ENCODE measurements at regions not wholly inside any gene's neighbourhood (a gene's known extent, or its start where the extent isn't known, plus 50 kb on each side); places are given as distances from the start of the nearest gene placed in this dataset.
"Not testable (repeated sequence)": the region's sequence is repeated elsewhere in the genome, so short reads cannot be mapped to it uniquely, and the experiment has no call there.

DNA sequence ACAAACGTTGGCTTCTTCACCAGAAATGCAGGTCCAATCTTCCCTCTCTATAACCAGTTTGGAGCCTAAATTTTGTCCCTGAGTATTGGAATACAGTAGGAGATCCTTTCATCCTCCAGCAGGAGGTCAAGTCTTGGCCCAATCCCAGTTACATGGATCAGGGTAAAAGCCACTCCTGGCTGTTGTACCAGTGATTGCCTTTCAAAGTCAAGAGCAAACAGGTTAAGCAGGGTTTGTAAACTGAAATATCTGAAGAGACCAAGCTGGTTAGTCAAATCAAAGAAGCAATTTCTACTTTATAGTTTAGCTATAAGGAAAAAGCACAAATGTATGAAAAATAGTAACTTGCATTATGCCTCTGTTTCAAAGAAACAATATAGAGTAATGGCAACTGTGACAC lies 329.4 kb downstream of the NAF1 start:
- no peak overlapping the region for H3K4me3 ChIP-seq (ENCODE audit: low read length)
- no peak overlapping the region for H3K9ac ChIP-seq (ENCODE audit: extremely low read depth, low read length, poor library complexity, severe bottlenecking)
- 93% methylated on average over 1 of the region's 1 CpG; no CpG with 5 or more reads in 1 of the 2 experiments for WGBS, 2 experiments (ENCODE audit: insufficient coverage in 1 of 2, insufficient read length in 1 of 2)
- H3K27me3 ChIP-seq (ENCODE audit: control insufficient read depth, insufficient read depth, low read length, poor library complexity, severe bottlenecking) = no peaks in the 10 kb centered on the region
- Mint-ChIP-seq H3K4me3 (no peak overlapping the region), H3K4me1 (no peaks in the 10 kb centered on the region), H3K36me3 (ENCODE audit: low read depth) (no peaks in the 10 kb centered on the region), H3K9me3 (peaks cover 2% of the 10 kb centered on the region), H3K27me3 (ENCODE audit: insufficient read depth) (no peaks in the 10 kb centered on the region), H3K27ac (no peak overlapping the region)
- no peak for TF ChIP-seq CTCF (conservative IDR thresholded peaks at IDR 0.05)
- no peaks in the 10 kb centered on the region for H3K36me3 ChIP-seq (ENCODE audit: control insufficient read depth, insufficient read depth, low read length)
- H3K9me3 ChIP-seq (ENCODE audit: control insufficient read depth, low read length) = peaks cover 16% of the 10 kb centered on the region
- H3K27ac ChIP-seq (ENCODE audit: low read depth, low read length) = no peak overlapping the region
- DNase-seq = no peak
- H3K4me1 ChIP-seq (ENCODE audit: control insufficient read depth, insufficient read depth, low read length) = no peaks in the 10 kb centered on the region

GRCh38 chr4:162836773-162837172 lies 329.9 kb downstream of the NAF1 start:
- WGBS, 2 experiments (ENCODE audit: insufficient coverage in 1 of 2, insufficient read length in 1 of 2) = 98 to 100% methylated on average over 1 to 2 of the region's 2 CpGs

GRCh38 chr4:162836258-162836657 lies 330.4 kb downstream of the NAF1 start:
- not testable (repeated sequence) for H3K9ac ChIP-seq (ENCODE audit: extremely low read depth, low read length, poor library complexity, severe bottlenecking); H3K27ac Mint-ChIP-seq; H3K27me3 Mint-ChIP-seq (ENCODE audit: insufficient read depth); H3K4me1 ChIP-seq (ENCODE audit: control insufficient read depth, insufficient read depth, low read length); H3K36me3 Mint-ChIP-seq (ENCODE audit: low read depth); H3K27me3 ChIP-seq (ENCODE audit: control insufficient read depth, insufficient read depth, low read length, poor library complexity, severe bottlenecking); H3K9me3 Mint-ChIP-seq; H3K4me3 Mint-ChIP-seq; H3K36me3 ChIP-seq (ENCODE audit: control insufficient read depth, insufficient read depth, low read length); H3K4me1 Mint-ChIP-seq; H3K4me3 ChIP-seq (ENCODE audit: low read length); H3K27ac ChIP-seq (ENCODE audit: low read depth, low read length); DNase-seq
- peaks cover 16% of the 10 kb centered on the region for H3K9me3 ChIP-seq (ENCODE audit: control insufficient read depth, low read length)
- WGBS, 2 experiments (ENCODE audit: insufficient coverage in 1 of 2, insufficient read length in 1 of 2) = 90% methylated on average over 5 to 6 of the region's 6 CpGs

More at GRCh38 chr4:162836773-162837172, 329.9 kb downstream of the NAF1 start:
- no peaks in the 10 kb centered on the region for H3K27me3 Mint-ChIP-seq (ENCODE audit: insufficient read depth)
- no peak for TF ChIP-seq CTCF (conservative IDR thresholded peaks at IDR 0.05)
- H3K9me3 ChIP-seq (ENCODE audit: control insufficient read depth, low read length) = peaks cover 16% of the 10 kb centered on the region
- no peak overlapping the region for H3K27ac Mint-ChIP-seq
- H3K27me3 ChIP-seq (ENCODE audit: control insufficient read depth, insufficient read depth, low read length, poor library complexity, severe bottlenecking) = no peaks in the 10 kb centered on the region
- H3K9ac ChIP-seq (ENCODE audit: extremely low read depth, low read length, poor library complexity, severe bottlenecking) = no peak overlapping the region
- H3K36me3 ChIP-seq (ENCODE audit: control insufficient read depth, insufficient read depth, low read length) = no peaks in the 10 kb centered on the region
- H3K9me3 Mint-ChIP-seq = peaks cover 2% of the 10 kb centered on the region
- no peak overlapping the region for H3K4me3 Mint-ChIP-seq
- no peak for DNase-seq
- H3K36me3 Mint-ChIP-seq (ENCODE audit: low read depth) = no peaks in the 10 kb centered on the region
- H3K27ac ChIP-seq (ENCODE audit: low read depth, low read length) = no peak overlapping the region
- no peak overlapping the region for H3K4me3 ChIP-seq (ENCODE audit: low read length)
- no peaks in the 10 kb centered on the region for H3K4me1 ChIP-seq (ENCODE audit: control insufficient read depth, insufficient read depth, low read length)
- H3K4me1 Mint-ChIP-seq = no peaks in the 10 kb centered on the region

GRCh38 chr4:162830899-162831298 lies 335.8 kb downstream of the NAF1 start:
- Histone ChIP-seq H3K27ac (ENCODE audit: low read depth, low read length) (no peak overlapping the region), H3K27me3 (ENCODE audit: control insufficient read depth, insufficient read depth, low read length, poor library complexity, severe bottlenecking) (no peaks in the 10 kb centered on the region), H3K4me1 (ENCODE audit: control insufficient read depth, insufficient read depth, low read length) (no peaks in the 10 kb centered on the region), H3K9me3 (ENCODE audit: control insufficient read depth, low read length) (peaks cover 2% of the 10 kb centered on the region), H3K9ac (ENCODE audit: extremely low read depth, low read length, poor library complexity, severe bottlenecking) (no peak overlapping the region), H3K36me3 (ENCODE audit: control insufficient read depth, insufficient read depth, low read length) (no peaks in the 10 kb centered on the region), H3K4me3 (ENCODE audit: low read length) (no peak overlapping the region)
- no peak overlapping the region for H3K4me3 Mint-ChIP-seq
- H3K4me1 Mint-ChIP-seq = no peaks in the 10 kb centered on the region
- no peak for DNase-seq
- H3K9me3 Mint-ChIP-seq = peaks cover under 1% of the 10 kb centered on the region
- TF ChIP-seq CTCF (conservative IDR thresholded peaks at IDR 0.05) = no peak
- no peaks in the 10 kb centered on the region for H3K36me3 Mint-ChIP-seq (ENCODE audit: low read depth)
- no peaks in the 10 kb centered on the region for H3K27me3 Mint-ChIP-seq (ENCODE audit: insufficient read depth)
- WGBS, 2 experiments (ENCODE audit: insufficient coverage in 1 of 2, insufficient read length in 1 of 2) = 79 to 100% methylated on average over 1 to 3 of the region's 3 CpGs
- no peak overlapping the region for H3K27ac Mint-ChIP-seq

GRCh38 chr4:162817374-162817773 lies 349.3 kb downstream of the NAF1 start:
- WGBS, 2 experiments (ENCODE audit: insufficient coverage in 1 of 2, insufficient read length in 1 of 2) = 96% methylated on average over 4 to 9 of the region's 9 CpGs
- not testable (repeated sequence) for H3K4me3 Mint-ChIP-seq; H3K36me3 Mint-ChIP-seq (ENCODE audit: low read depth); DNase-seq; H3K27ac ChIP-seq (ENCODE audit: low read depth, low read length); H3K27me3 Mint-ChIP-seq (ENCODE audit: insufficient read depth); H3K4me1 ChIP-seq (ENCODE audit: control insufficient read depth, insufficient read depth, low read length); H3K9ac ChIP-seq (ENCODE audit: extremely low read depth, low read length, poor library complexity, severe bottlenecking); H3K4me3 ChIP-seq (ENCODE audit: low read length); H3K4me1 Mint-ChIP-seq; H3K27me3 ChIP-seq (ENCODE audit: control insufficient read depth, insufficient read depth, low read length, poor library complexity, severe bottlenecking); H3K36me3 ChIP-seq (ENCODE audit: control insufficient read depth, insufficient read depth, low read length); H3K27ac Mint-ChIP-seq
- H3K9me3 ChIP-seq (ENCODE audit: control insufficient read depth, low read length) = peaks cover 20% of the 10 kb centered on the region
- H3K9me3 Mint-ChIP-seq = peaks cover 30% of the 10 kb centered on the region

Measured in endodermal cell (in vitro differentiated cells).